Ovary (tissue), 7 donors: ENCODE measurements at regions not wholly inside any gene's neighbourhood (a gene's known extent, or its start where the extent isn't known, plus 50 kb on each side); places are given as distances from the start of the nearest gene placed in this dataset.

Source experiments
- DNase-seq, 5 donors: peaks; one replicate each; pipeline ENCODE4 v3.0.0-alpha.2; 2019 to 2020
- H3K27ac ChIP-seq, 2 donors: fragments of 200-600 bp; one replicate each; pipeline versions ENCODE4 v1.5.1 to v1.8.0; 2019 to 2022
- H3K27me3 ChIP-seq: fragments of 200-600 bp; one replicate; pipeline ENCODE4 v1.8.0; 2022
- H3K36me3 ChIP-seq: fragments of 200-600 bp; sonication (generic); one replicate; pipeline ENCODE4 v1.5.1; 2019
- H3K4me1 ChIP-seq: one replicate; pipeline ENCODE4 v1.8.1; 2013; ENCODE audit warnings: mild to moderate bottlenecking, moderate library complexity; ENCODE audit not compliant: insufficient read depth
- H3K4me3 ChIP-seq: fragments of 200-600 bp; sonication (generic); one replicate; pipeline ENCODE4 v1.5.1; 2017
- H3K9me3 ChIP-seq, 2 donors: fragments of 200-600 bp in 1 of 2; sonication (generic) in 1 of 2; one replicate each; pipeline versions ENCODE4 v1.5.1 to v1.8.1; 2013 to 2019; ENCODE audit warnings: mild to moderate bottlenecking in 1 of 2, moderate library complexity in 1 of 2
- EP300 ChIP-seq: sonication (generic); formaldehyde crosslinking; IDR thresholded peaks from one replicate; pipeline ENCODE4 v1.6.1; 2017; ENCODE audit warnings: antibody characterized with exemption
- POLR2A ChIP-seq: fragments of 450-650 bp; IDR thresholded peaks from one replicate; pipeline ENCODE4 v1.6.1; 2017; ENCODE audit warnings: antibody characterized with exemption, mild to moderate bottlenecking, moderate library complexity
- WGBS, 3 donors: extraction: QIAGEN DNeasy Blood & Tissue Kit in 1 of 3; methylation state at CpG; one replicate each; pipeline versions ENCODE4 v1.1.5 to v1.1.7; 2013 to 2017; 5-methylcytosine and 5-hydroxymethylcytosine counted together
- intact Hi-C, 4 donors: fragments of 100-400 bp; cut with DNase I; formaldehyde crosslinking; loops; one replicate each; pipeline versions ENCODE4 v1.11.0 to v1.15.1; 2022 to 2023
- TF ChIP-seq, protein P1 (sequence below), 3 donors: fragments of 450-650 bp in 2 of 3; fragments of 200-600 bp in 1 of 3; IDR thresholded peaks; one replicate each; pipeline versions ENCODE4 v1.5.1 to v1.8.0; 2016 to 2022; ENCODE audit warnings: antibody characterized with exemption in 3 of 3, mild to moderate bottlenecking in 1 of 3
- donor health status: DM: no; HTN: no; CAD: no; lungs with moderate emphysema.
- donor health status: DM: no; HTN: no; CAD: no.
- donor health status: Bipolar disorder and iron deficiency.
- donor health status: DM: no; HTN: no; CAD: no.
- donor health status: DM: yes; HTN: yes; CAD: no.

GRCh38 chr4:8728536-8729407 is 136.2 kb downstream of the CPZ start:
- no peaks in the 10 kb centered on the region for H3K27me3 ChIP-seq
- intact Hi-C loops, result no loop called here
- 69 to 73% (median 70%) methylated on average over 21 of the region's 21 CpGs for WGBS, 3 donors
- no peaks in the 10 kb centered on the region for H3K36me3 ChIP-seq
- no peaks in the 10 kb centered on the region for H3K4me1 ChIP-seq
- no peaks in the 10 kb centered on the region for H3K9me3 ChIP-seq
- no peak for DNase-seq
- no peak overlapping the region for H3K27ac ChIP-seq
- no peak overlapping the region for H3K4me3 ChIP-seq
- TF ChIP-seq EP300 (no peak), POLR2A (no peak)
- TF ChIP-seq, protein P1, sequence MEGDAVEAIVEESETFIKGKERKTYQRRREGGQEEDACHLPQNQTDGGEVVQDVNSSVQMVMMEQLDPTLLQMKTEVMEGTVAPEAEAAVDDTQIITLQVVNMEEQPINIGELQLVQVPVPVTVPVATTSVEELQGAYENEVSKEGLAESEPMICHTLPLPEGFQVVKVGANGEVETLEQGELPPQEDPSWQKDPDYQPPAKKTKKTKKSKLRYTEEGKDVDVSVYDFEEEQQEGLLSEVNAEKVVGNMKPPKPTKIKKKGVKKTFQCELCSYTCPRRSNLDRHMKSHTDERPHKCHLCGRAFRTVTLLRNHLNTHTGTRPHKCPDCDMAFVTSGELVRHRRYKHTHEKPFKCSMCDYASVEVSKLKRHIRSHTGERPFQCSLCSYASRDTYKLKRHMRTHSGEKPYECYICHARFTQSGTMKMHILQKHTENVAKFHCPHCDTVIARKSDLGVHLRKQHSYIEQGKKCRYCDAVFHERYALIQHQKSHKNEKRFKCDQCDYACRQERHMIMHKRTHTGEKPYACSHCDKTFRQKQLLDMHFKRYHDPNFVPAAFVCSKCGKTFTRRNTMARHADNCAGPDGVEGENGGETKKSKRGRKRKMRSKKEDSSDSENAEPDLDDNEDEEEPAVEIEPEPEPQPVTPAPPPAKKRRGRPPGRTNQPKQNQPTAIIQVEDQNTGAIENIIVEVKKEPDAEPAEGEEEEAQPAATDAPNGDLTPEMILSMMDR (IDR thresholded peaks at IDR 0.05), result no peak

- intact Hi-C loops, result no loop called here
Observed at GRCh38 chr4:8727546-8728510, 135.3 kb downstream of the CPZ start.

GRCh38 chr4:8727131-8727530 is 134.6 kb downstream of the CPZ start:
- no peaks in the 10 kb centered on the region for H3K27me3 ChIP-seq
- 59 to 76% (median 66%) methylated on average over 11 to 12 of the region's 12 CpGs for WGBS, 3 donors
- H3K4me3 ChIP-seq, result no peak overlapping the region
- H3K9me3 ChIP-seq, result no peaks in the 10 kb centered on the region
- H3K4me1 ChIP-seq, result no peaks in the 10 kb centered on the region
- DNase-seq, result peak in 1 of 5 donors; percentile 1
- no peaks in the 10 kb centered on the region for H3K36me3 ChIP-seq
- no peak overlapping the region for H3K27ac ChIP-seq
- intact Hi-C loops, result no loop called here
- no peak for TF ChIP-seq POLR2A
- no peak for TF ChIP-seq EP300
- TF ChIP-seq, protein P1 (IDR thresholded peaks at IDR 0.05), result no peak

More at GRCh38 chr4:8727546-8728510, 135.3 kb downstream of the CPZ start:
- no peak overlapping the region for H3K4me3 ChIP-seq
- no peaks in the 10 kb centered on the region for H3K36me3 ChIP-seq
- WGBS, 3 donors, result 72 to 76% (median 76%) methylated on average over 16 of the region's 16 CpGs
- H3K9me3 ChIP-seq, result no peaks in the 10 kb centered on the region
- no peaks in the 10 kb centered on the region for H3K4me1 ChIP-seq
- TF ChIP-seq, protein P1 (IDR thresholded peaks at IDR 0.05), result no peak
- TF ChIP-seq EP300 (no peak), POLR2A (no peak)
- no peak overlapping the region for H3K27ac ChIP-seq
- no peaks in the 10 kb centered on the region for H3K27me3 ChIP-seq
- DNase-seq, result peak in 1 of 5 donors; percentile 2

- H3K4me3 ChIP-seq, result no peak overlapping the region
- no peaks in the 10 kb centered on the region for H3K4me1 ChIP-seq
- H3K27ac ChIP-seq, result no peak overlapping the region
- no peaks in the 10 kb centered on the region for H3K9me3 ChIP-seq
- WGBS, 3 donors, result 27 to 43% (median 38%) methylated on average over 8 to 9 of the region's 9 CpGs
- intact Hi-C loops, result no loop called here
- H3K27me3 ChIP-seq, result no peaks in the 10 kb centered on the region
- peak in 1 of 5 donors; percentile 1 for DNase-seq
- no peak for TF ChIP-seq POLR2A
- no peak for TF ChIP-seq EP300
- TF ChIP-seq, protein P1 (IDR thresholded peaks at IDR 0.05), result no peak
- no peaks in the 10 kb centered on the region for H3K36me3 ChIP-seq
Observed at GRCh38 chr4:8726344-8726851, 133.8 kb downstream of the CPZ start.
